ENCODE measurements at regions not wholly inside any gene's neighbourhood (a gene's known extent, or its start where the extent isn't known, plus 50 kb on each side); places are given as distances from the start of the nearest gene placed in this dataset.

DNA sequence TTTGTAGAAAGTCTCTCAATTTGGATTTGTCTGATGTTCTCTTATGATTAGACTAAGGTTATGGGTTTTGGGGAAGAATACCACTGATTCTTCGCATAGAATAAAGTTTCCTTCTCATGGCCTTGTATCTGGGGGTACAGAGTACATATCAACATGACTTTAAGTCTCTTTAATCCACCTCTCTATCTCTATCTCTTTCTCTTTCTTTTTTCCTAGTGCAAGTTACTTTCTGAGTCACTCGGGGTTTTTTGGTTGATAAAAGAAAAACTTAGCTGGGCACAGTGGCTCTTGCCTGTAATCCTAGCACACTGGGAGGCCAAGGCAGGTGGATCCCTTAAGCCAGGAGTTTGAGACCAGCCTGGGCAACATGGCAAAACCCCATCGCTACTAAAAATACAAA, 100.1 kb upstream of the MAP4K3 start (continued):
- TF ChIP-seq SRF (IDR thresholded peaks at IDR 0.05; ENCODE audit: low read depth, low read length) (no peak), NANOG (IDR thresholded peaks at IDR 0.05; ENCODE audit: insufficient read depth, low read depth, low read length, poor library complexity, severe bottlenecking) (no peak), CBX5 (IDR thresholded peaks at IDR 0.05; ENCODE audit: low read depth, low read length) (no peak), JUN (IDR thresholded peaks at IDR 0.05; ENCODE audit: low read depth, low read length) (no peak), SP2 (IDR thresholded peaks at IDR 0.05; ENCODE audit: low read length) (no peak), KDM1A (IDR thresholded peaks at IDR 0.05; ENCODE audit: borderline replicate concordance, low read length) (no peak)

Data from H1 (cell line).